GM20000 (cell line): ENCODE measurements at regions not wholly inside any gene's neighbourhood (a gene's known extent, or its start where the extent isn't known, plus 50 kb on each side); places are given as distances from the start of the nearest gene placed in this dataset.

Experiments used
- DNase-seq: peaks from one replicate; pipeline ENCODE4 v3.0.0; 2012; ENCODE audit warnings: low spot score
- CTCF ChIP-seq: IDR thresholded peaks from 2 replicates; pipeline ENCODE4 v1.5.1; 2012; ENCODE audit warnings: mild to moderate bottlenecking, control low read depth; ENCODE audit errors: extremely low read depth, missing control alignments

DNA sequence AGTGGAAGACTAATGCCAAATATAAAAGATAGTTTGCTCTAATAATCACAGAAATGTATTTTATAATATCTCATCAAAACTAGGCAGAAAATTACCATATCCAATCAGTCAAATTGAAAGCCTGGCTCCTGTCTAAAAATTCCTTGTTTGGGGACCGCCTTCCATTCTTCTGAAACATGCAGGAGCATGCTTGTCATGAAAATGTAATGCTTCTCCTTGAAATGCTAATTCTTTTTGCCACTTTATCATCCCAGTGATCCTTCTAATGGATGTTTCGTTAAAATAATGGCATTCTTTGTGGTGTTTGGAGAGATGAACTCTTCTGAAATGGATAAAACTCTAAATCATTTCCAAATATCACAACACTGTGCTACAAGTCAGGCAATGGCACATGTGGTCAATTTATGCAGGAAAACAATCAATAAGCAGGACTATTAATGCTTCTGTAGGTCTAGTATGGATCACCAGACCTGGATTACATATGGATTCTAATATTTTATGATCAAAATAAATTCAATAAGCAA is 1039.1 kb upstream of the NXPH2 start:
- TF ChIP-seq CTCF, result no peak
- DNase-seq, result no peak

- no peak for DNase-seq
- TF ChIP-seq CTCF, result no peak
Measured at GRCh38 chr2:139814458-139814857, 1034.3 kb upstream of the NXPH2 start.

DNA sequence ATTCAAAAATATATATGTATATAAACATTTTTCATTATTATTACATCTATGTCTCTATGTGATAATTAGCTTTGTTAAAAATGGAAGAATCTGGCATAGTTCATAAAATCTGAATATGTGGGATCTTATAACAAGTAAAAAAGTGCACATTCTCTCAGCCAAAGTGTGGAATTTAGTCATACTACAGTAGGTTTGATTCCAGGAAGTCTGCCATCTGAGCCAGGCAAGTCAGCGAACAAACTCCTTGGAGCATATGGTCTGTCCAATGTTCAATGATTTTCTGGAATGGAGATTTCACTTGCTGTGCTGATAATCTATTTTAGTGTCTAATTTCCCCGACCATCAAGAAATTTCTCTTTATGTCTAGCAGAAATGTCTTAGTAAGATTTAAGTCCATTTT is 1033.2 kb upstream of the NXPH2 start:
- no peak for DNase-seq
- no peak for TF ChIP-seq CTCF

DNA sequence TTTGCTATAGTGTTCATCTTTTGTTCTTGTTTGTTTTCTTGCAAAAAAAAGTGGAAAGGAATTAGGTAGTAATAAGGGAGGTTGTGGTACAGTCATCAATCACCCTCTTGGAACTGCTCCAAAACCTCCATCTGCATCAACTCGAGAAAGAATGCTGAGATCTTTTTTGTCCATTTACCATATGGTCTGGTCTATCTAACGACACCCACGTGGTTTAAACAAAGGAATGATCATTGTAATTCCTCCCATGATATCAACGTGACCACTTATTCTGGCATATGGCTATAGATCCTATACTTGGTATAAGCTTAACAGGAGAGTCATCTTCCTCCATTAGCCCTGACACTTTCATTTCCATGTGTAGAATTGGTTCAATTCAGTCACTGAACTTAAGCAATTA is 1025.3 kb upstream of the NXPH2 start:
- TF ChIP-seq CTCF, result no peak
- DNase-seq, result no peak

GRCh38 chr2:139798391-139798790 is 1018.2 kb upstream of the NXPH2 start:
- DNase-seq, result no peak
- no peak for TF ChIP-seq CTCF

GRCh38 chr2:139790807-139791752 is 1010.9 kb upstream of the NXPH2 start:
- peak; percentile 4 for DNase-seq
- TF ChIP-seq CTCF, result no peak

DNA sequence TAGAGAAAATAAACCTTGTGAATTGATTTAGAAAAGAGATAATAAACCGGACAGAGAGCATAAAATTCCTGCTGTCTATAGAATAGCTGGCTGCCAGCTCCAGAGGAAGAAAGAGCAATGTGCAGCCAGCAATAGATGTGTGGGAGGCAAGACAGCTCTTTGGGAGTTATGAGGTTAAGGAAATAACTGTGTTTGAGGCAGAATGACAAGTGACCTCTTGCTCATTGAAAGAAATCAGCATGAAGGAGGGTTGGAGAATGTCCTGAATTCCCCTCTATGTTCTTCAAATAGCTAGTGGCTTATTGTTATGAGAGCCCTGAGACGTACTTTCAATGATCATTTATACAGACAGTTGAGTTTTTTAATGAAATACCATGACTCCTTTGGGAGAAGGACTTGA is 1009.9 kb upstream of the NXPH2 start:
- TF ChIP-seq CTCF, result no peak
- DNase-seq, result no peak
